LNCaP clone FGC (cell line): ENCODE measurements at regions not wholly inside any gene's neighbourhood (a gene's known extent, or its start where the extent isn't known, plus 50 kb on each side); places are given as distances from the start of the nearest gene placed in this dataset.
"Not testable (repeated sequence)": the region's sequence is repeated elsewhere in the genome, so short reads cannot be mapped to it uniquely, and the experiment has no call there.

ENCODE experiments used
- DNase-seq: peaks from one replicate; pipeline ENCODE4 v3.0.0-alpha.2; 2011; ENCODE audit warnings: low read depth
- H3K4me3 ChIP-seq: 2 replicates; pipeline ENCODE4 v1.5.1; 2011; ENCODE audit warnings: mild to moderate bottlenecking, low read depth, low read length, control low read depth
- CTCF ChIP-seq: IDR thresholded peaks from 2 replicates; pipeline ENCODE4 v1.5.1; 2012; ENCODE audit warnings: mild to moderate bottlenecking; ENCODE audit not compliant: control insufficient read depth, insufficient read depth; ENCODE audit errors: extremely low read depth

GRCh38 chr11:82523141-82523540 is 210.5 kb downstream of the FAM181B start:
- no peak for DNase-seq
- H3K4me3 ChIP-seq, result no peak overlapping the region
- TF ChIP-seq CTCF, result peak; percentile 36; the same call in 1 of the 2 replicates

DNA sequence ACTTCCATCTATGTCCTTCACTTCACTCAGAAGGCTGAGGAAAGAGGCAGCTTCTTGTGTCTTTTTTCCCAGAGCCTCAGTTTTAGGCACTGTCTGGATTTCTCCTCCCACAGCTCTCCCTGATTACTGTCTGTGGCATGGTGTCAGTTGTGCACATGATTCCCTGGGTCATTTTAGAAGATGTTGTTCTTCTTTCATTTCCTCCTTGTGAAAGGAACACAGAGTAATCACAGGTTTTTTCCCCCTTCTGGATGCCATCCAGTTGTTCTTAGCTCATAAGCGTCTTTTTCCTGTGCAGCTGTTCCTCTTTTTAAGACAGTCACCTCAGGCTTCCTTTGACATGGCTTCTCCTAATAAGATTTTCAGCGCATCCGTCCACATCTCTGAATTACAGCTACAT is 212.2 kb downstream of the FAM181B start:
- TF ChIP-seq CTCF, result no peak

GRCh38 chr11:82507288-82507687 is 226.4 kb downstream of the FAM181B start:
- TF ChIP-seq CTCF, result no peak
- DNase-seq, result no peak
- H3K4me3 ChIP-seq, result no peak overlapping the region

More for the DNA sequence above, 212.2 kb downstream of the FAM181B start:
- no peak for DNase-seq
- no peak overlapping the region for H3K4me3 ChIP-seq

DNA sequence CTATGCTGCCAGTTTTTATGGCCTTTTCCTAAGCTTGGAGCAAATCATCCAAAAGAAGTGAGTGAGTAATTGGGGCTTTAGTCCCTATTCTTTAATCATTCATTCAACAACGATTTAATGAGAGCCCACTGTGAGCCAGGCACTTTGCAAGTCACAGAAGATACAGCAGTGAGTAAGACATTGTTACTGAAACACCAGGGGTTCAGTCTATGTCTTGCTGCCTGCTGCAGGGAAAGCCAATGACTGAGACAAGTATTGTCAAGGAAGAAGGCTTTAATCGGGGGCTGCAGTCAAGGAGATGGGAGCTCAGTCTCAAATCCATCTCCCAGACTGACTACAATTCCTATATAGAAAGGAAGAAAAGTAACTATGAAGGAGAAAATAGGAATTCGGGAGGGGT is 228.3 kb downstream of the FAM181B start:
- no peak for DNase-seq
- no peak for TF ChIP-seq CTCF
- no peak overlapping the region for H3K4me3 ChIP-seq

DNA sequence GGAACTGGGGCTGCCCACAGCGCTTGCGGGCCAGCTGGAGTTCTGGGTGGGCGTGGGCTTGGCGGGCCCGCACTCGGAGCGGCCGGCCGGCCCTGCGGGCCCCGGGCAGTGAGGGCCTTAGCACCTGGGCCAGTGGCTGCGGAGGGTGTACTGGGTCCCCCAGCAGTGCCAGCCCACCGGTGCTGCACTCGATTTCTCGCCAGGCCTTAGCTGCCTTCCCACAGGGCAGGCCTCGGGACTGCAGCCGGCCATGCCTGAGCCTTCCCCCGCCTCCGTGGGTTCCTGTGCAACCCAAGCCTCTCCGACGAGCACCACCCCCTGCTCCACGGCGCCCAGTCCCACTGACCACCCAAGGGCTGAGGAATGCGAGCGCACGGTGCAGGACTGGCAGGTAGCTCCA is 232.5 kb downstream of the FAM181B start:
- DNase-seq, H3K4me3 ChIP-seq: not testable (repeated sequence)

DNA sequence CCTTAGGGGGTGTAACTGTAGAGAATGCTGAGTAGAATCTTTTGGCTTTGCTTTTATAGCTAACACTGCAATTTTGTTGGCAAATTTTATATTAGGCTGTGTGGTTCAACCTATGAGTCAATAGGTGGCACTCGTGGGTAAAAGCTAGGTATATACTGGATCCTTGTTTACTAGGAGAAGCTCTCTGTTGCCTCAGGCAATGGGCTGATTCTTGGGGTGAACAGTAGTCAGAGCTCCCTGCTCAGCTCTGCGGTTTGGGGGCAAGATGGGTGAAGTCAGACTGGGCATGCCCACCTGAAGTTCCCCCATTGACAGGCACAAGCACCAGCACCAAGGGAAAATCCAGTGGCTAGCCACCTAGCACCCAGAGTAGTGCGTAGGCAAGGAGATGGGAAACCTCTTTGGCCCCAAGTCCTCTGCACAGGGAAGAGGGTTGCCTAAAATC is 238.7 kb downstream of the FAM181B start:
- DNase-seq, result peak; percentile 19
- no peak overlapping the region for H3K4me3 ChIP-seq
- peak; percentile 65 for TF ChIP-seq CTCF

- no peak overlapping the region for H3K4me3 ChIP-seq
- TF ChIP-seq CTCF, result no peak
- DNase-seq, result no peak
Measured at GRCh38 chr11:82474876-82475275, 258.8 kb downstream of the FAM181B start.
